Chondrocyte (in vitro differentiated cells): ENCODE measurements at regions not wholly inside any gene's neighbourhood (a gene's known extent, or its start where the extent isn't known, plus 50 kb on each side); places are given as distances from the start of the nearest gene placed in this dataset.

Experiments
- DNase-seq: peaks from one replicate; pipeline ENCODE4 v3.0.0; 2021; ENCODE audit warnings: mixed read lengths, low spot score
- H3K27ac Mint-ChIP-seq: one replicate; pipeline ENCODE4 v1.8.0; 2021; ENCODE audit warnings: mild to moderate bottlenecking, moderate library complexity, mixed read lengths; ENCODE audit not compliant: unreplicated experiment
- H3K27me3 Mint-ChIP-seq: 2 replicates; pipeline ENCODE4 v1.8.0; 2021; ENCODE audit warnings: low read depth, mixed read lengths
- H3K36me3 Mint-ChIP-seq: 2 replicates; pipeline ENCODE4 v1.8.0; 2021; ENCODE audit warnings: low read depth, mixed read lengths
- H3K4me1 Mint-ChIP-seq: 2 replicates; pipeline ENCODE4 v1.8.0; 2021; ENCODE audit warnings: low read depth, mild to moderate bottlenecking, mixed read lengths
- H3K4me3 Mint-ChIP-seq: one replicate; pipeline ENCODE4 v1.8.0; 2021; ENCODE audit warnings: mild to moderate bottlenecking, moderate library complexity, mixed read lengths; ENCODE audit not compliant: unreplicated experiment
- H3K9me3 Mint-ChIP-seq: 2 replicates; pipeline ENCODE4 v1.8.0; 2021; ENCODE audit warnings: low read depth, mixed read lengths
- CTCF ChIP-seq: fragments of 200-600 bp; sonication (generic); IDR thresholded peaks from 2 replicates; pipeline ENCODE4 v1.5.0; 2021; ENCODE audit warnings: antibody characterized with exemption, mild to moderate bottlenecking, moderate library complexity

DNA sequence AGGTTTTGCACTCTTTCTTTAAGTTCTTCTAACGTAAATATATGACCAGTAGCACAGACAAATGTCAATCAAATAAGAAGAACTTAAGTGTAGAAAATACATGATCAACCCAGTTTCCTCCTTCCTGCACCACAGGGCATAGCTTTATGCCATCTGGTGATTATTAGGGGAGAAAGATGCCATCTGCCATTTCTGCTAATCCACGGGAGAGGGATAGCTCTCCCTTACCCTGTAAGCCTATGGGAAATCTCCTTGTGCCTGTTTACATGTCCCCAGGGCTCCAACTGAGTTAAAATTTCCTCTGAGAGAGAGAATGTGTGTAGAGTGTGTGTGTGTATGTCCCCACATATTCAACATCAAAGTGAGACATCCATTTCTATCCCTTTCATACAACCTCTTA lies 135.9 kb downstream of the RSL24D1 start:
- H3K27me3 Mint-ChIP-seq: peaks cover 4% of the 10 kb centered on the region
- DNase-seq: no peak
- H3K4me3 Mint-ChIP-seq: no peak overlapping the region
- H3K27ac Mint-ChIP-seq: no peak overlapping the region
- no peaks in the 10 kb centered on the region for H3K4me1 Mint-ChIP-seq
- peaks cover 11% of the 10 kb centered on the region for H3K9me3 Mint-ChIP-seq
- H3K36me3 Mint-ChIP-seq: peaks cover 2% of the 10 kb centered on the region
- no peak for TF ChIP-seq CTCF

GRCh38 chr15:55056500-55056899 lies 140.2 kb downstream of the RSL24D1 start:
- Mint-ChIP-seq H3K4me3 (no peak overlapping the region), H3K4me1 (no peaks in the 10 kb centered on the region), H3K36me3 (no peaks in the 10 kb centered on the region), H3K27me3 (peaks cover 10% of the 10 kb centered on the region), H3K27ac (no peak overlapping the region), H3K9me3 (no peaks in the 10 kb centered on the region)
- no peak for DNase-seq
- no peak for TF ChIP-seq CTCF

DNA sequence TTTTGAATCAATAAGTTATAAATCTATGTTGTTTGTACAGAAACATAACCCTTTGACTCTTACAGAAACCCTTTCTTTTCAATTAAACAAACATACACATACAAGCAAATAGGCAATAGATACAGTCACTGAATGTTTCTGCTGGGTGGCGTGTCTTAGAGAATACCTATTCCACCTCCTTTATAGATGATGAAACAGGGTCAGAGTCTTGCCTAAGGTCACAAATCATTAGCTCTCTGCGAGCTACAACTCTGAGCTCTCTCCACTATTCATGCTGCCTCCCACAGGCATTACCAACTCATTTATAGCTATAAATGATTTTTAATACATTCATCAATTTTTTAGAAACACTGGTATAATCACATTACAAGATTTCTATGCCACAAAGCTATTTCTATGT lies 152.6 kb downstream of the RSL24D1 start:
- Mint-ChIP-seq H3K4me1 (no peaks in the 10 kb centered on the region), H3K27ac (no peak overlapping the region)

GRCh38 chr15:55037071-55037470 lies 159.7 kb downstream of the RSL24D1 start:
- Mint-ChIP-seq H3K36me3 (no peaks in the 10 kb centered on the region), H3K4me1 (no peaks in the 10 kb centered on the region), H3K4me3 (no peak overlapping the region), H3K27me3 (peaks cover 11% of the 10 kb centered on the region), H3K27ac (no peak overlapping the region), H3K9me3 (no peaks in the 10 kb centered on the region)
- no peak for TF ChIP-seq CTCF
- DNase-seq: no peak

More for the DNA sequence above, 152.6 kb downstream of the RSL24D1 start:
- Mint-ChIP-seq H3K36me3 (no peaks in the 10 kb centered on the region), H3K9me3 (no peaks in the 10 kb centered on the region), H3K4me3 (no peak overlapping the region), H3K27me3 (peaks cover 10% of the 10 kb centered on the region)
- no peak for TF ChIP-seq CTCF
- DNase-seq: no peak

DNA sequence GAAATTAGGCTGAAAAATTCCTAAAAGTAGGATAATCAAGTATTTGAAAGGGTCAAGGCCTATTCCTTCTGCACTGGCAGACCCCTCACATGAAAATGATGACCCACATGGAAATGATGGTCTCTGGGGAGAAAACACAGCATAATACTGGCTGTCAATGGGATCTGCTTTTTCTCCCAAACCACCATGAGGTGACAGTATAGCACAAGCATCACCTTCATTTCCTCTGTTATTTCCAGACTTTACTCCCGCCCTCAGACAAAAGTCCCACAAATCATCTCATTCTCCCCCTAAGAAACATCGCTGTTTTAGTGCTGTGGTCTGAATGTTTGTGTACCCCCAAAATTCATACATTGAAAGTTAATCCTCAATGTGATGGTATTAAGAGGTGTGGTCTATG lies 161.0 kb downstream of the RSL24D1 start:
- no peak overlapping the region for H3K27ac Mint-ChIP-seq
- no peaks in the 10 kb centered on the region for H3K9me3 Mint-ChIP-seq
- H3K4me3 Mint-ChIP-seq: no peak overlapping the region
- TF ChIP-seq CTCF: no peak
- DNase-seq: no peak
- no peaks in the 10 kb centered on the region for H3K4me1 Mint-ChIP-seq
- no peaks in the 10 kb centered on the region for H3K36me3 Mint-ChIP-seq
- H3K27me3 Mint-ChIP-seq: peaks cover 11% of the 10 kb centered on the region
